ENCODE measurements at regions not wholly inside any gene's neighbourhood (a gene's known extent, or its start where the extent isn't known, plus 50 kb on each side); places are given as distances from the start of the nearest gene placed in this dataset.

DNA sequence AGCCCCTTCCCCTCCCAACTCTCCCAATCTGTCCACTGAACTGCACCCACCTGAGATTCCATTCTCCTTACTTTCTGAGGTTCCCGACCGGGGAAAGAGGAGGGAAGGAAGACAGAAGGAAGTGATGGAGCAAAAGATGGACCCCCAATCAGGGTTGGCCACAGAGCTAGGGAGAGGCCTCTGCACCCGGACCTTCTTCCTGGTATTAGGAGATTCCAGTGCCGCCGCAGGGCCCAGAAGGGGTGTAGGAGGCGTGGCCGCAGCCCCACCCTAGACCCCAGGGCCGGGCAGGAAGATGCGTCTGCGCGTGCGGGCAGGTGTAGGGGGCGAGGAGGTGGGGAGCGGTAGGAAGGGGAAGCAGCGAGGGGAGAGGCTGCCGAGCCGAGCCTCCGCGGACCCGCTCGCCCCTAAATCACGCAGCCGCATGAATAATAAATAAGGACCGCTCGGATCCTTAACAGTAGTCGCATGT lies 104.2 kb upstream of the MVB12B start:
- no peak for TF ChIP-seq TAF1 (IDR thresholded peaks at IDR 0.05; ENCODE audit: borderline replicate concordance, insufficient read depth, low read length)
- no peak for TF ChIP-seq SIN3A (IDR thresholded peaks at IDR 0.05; ENCODE audit: borderline replicate concordance, insufficient read depth, low read length)
- no peak for TF ChIP-seq POLR2AphosphoS5 (IDR thresholded peaks at IDR 0.05; ENCODE audit: low read depth, low read length)
- TF ChIP-seq, protein P1, sequence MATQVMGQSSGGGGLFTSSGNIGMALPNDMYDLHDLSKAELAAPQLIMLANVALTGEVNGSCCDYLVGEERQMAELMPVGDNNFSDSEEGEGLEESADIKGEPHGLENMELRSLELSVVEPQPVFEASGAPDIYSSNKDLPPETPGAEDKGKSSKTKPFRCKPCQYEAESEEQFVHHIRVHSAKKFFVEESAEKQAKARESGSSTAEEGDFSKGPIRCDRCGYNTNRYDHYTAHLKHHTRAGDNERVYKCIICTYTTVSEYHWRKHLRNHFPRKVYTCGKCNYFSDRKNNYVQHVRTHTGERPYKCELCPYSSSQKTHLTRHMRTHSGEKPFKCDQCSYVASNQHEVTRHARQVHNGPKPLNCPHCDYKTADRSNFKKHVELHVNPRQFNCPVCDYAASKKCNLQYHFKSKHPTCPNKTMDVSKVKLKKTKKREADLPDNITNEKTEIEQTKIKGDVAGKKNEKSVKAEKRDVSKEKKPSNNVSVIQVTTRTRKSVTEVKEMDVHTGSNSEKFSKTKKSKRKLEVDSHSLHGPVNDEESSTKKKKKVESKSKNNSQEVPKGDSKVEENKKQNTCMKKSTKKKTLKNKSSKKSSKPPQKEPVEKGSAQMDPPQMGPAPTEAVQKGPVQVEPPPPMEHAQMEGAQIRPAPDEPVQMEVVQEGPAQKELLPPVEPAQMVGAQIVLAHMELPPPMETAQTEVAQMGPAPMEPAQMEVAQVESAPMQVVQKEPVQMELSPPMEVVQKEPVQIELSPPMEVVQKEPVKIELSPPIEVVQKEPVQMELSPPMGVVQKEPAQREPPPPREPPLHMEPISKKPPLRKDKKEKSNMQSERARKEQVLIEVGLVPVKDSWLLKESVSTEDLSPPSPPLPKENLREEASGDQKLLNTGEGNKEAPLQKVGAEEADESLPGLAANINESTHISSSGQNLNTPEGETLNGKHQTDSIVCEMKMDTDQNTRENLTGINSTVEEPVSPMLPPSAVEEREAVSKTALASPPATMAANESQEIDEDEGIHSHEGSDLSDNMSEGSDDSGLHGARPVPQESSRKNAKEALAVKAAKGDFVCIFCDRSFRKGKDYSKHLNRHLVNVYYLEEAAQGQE (IDR thresholded peaks at IDR 0.05; ENCODE audit: insufficient read depth in 1 of 2, low read depth in 2 of 2, low read length in 2 of 2), result no peak
- TF ChIP-seq FOXP2 (optimal IDR thresholded peaks at IDR 0.05; ENCODE audit: borderline replicate concordance, extremely low read depth, extremely low read length, insufficient read depth), result no peak

GRCh38 chr9:126222835-126223431 lies 103.7 kb upstream of the MVB12B start:
- TF ChIP-seq SIN3A (IDR thresholded peaks at IDR 0.05; ENCODE audit: borderline replicate concordance, insufficient read depth, low read length), result no peak
- TF ChIP-seq TAF1 (IDR thresholded peaks at IDR 0.05; ENCODE audit: borderline replicate concordance, insufficient read depth, low read length), result no peak
- TF ChIP-seq FOXP2 (optimal IDR thresholded peaks at IDR 0.05; ENCODE audit: borderline replicate concordance, extremely low read depth, extremely low read length, insufficient read depth), result no peak
- no peak for TF ChIP-seq POLR2AphosphoS5 (IDR thresholded peaks at IDR 0.05; ENCODE audit: low read depth, low read length)
- TF ChIP-seq, protein P1 (IDR thresholded peaks at IDR 0.05; ENCODE audit: insufficient read depth in 1 of 2, low read depth in 2 of 2, low read length in 2 of 2), result no peak

- TF ChIP-seq, protein P1 (IDR thresholded peaks at IDR 0.05; ENCODE audit: insufficient read depth in 1 of 2, low read depth in 2 of 2, low read length in 2 of 2), result no peak
- TF ChIP-seq SIN3A (IDR thresholded peaks at IDR 0.05; ENCODE audit: borderline replicate concordance, insufficient read depth, low read length) (no peak), FOXP2 (optimal IDR thresholded peaks at IDR 0.05; ENCODE audit: borderline replicate concordance, extremely low read depth, extremely low read length, insufficient read depth) (no peak), TAF1 (IDR thresholded peaks at IDR 0.05; ENCODE audit: borderline replicate concordance, insufficient read depth, low read length) (no peak), POLR2AphosphoS5 (IDR thresholded peaks at IDR 0.05; ENCODE audit: low read depth, low read length) (no peak)
Measured at GRCh38 chr9:126223798-126224531, 102.7 kb upstream of the MVB12B start.

DNA sequence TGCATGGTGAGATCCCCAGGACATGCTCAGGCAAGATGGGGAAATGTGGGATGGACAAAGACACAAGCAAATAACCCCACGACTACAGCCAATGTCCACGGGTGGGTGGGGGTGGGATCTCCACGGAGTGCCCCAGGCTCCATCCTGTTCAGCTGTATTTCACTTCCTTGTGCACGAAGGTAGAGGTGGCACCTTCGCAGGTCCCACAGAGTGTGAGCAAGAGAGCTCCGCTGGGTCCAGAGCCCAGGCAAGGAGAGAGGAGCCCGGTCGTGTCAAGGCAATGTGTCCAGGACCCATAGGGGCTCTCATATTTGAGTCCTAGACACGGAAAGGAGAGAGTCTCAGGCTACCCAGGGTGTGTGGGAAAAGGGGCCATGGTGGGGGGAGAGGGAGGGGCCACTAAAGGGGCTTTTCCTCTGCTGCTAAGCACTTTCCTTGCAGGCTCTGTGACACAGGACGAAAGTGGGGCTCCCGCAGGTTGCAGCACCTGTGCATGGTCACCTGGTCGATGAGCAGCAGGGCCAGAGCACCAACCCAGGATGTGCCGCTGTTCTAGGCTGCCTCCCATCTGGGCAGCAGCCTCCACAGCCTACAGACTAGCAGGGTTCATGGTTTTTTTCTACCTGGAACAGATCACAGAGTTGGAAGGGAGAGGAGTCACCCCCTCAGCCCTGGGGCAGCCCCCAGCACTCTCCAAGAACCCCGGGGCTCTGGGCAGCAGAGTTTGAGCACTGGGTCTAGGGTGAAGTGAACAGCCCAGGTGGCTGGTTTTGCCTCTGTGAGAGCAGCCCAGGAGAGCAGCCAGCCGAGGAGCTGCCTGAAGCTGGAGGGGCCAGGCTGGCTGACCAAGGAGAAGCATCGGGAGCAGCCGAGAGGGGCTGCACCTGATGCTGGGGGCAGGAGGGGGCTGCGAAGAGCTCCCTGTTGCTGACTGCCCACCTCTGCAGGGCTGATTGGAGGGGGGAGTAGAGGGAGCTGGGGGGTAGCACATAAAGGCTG lies 100.7 kb upstream of the MVB12B start:
- no peak for TF ChIP-seq POLR2AphosphoS5 (IDR thresholded peaks at IDR 0.05; ENCODE audit: low read depth, low read length)
- no peak for TF ChIP-seq FOXP2 (optimal IDR thresholded peaks at IDR 0.05; ENCODE audit: borderline replicate concordance, extremely low read depth, extremely low read length, insufficient read depth)
- TF ChIP-seq SIN3A (IDR thresholded peaks at IDR 0.05; ENCODE audit: borderline replicate concordance, insufficient read depth, low read length), result no peak
- TF ChIP-seq, protein P1 (IDR thresholded peaks at IDR 0.05; ENCODE audit: insufficient read depth in 1 of 2, low read depth in 2 of 2, low read length in 2 of 2), result no peak
- TF ChIP-seq TAF1 (IDR thresholded peaks at IDR 0.05; ENCODE audit: borderline replicate concordance, insufficient read depth, low read length), result no peak

All from PFSK-1 (cell line).